H1 (cell line): ENCODE measurements at regions not wholly inside any gene's neighbourhood (a gene's known extent, or its start where the extent isn't known, plus 50 kb on each side); places are given as distances from the start of the nearest gene placed in this dataset.

Experiments
- CEBPB ChIP-seq: IDR thresholded peaks from 2 replicates; pipeline ENCODE4 v1.6.1; 2012; ENCODE audit warnings: low read depth, low read length
- CREB1 ChIP-seq: IDR thresholded peaks from 2 replicates; pipeline ENCODE4 v1.6.1; 2012; ENCODE audit warnings: inconsistent platforms
- EZH2 ChIP-seq: fragments of 200-600 bp; sonication (generic); IDR thresholded peaks from 2 replicates; pipeline ENCODE4 v1.7.1; 2012; ENCODE audit warnings: low read depth, mild to moderate bottlenecking, moderate library complexity, low read length, inconsistent platforms; ENCODE audit not compliant: severe bottlenecking
- FOSL1 ChIP-seq: IDR thresholded peaks from 2 replicates; pipeline ENCODE4 v1.6.1; 2011; ENCODE audit warnings: mild to moderate bottlenecking, low read depth, low read length, moderate library complexity; ENCODE audit not compliant: insufficient read depth
- GTF2F1 ChIP-seq: IDR thresholded peaks from 2 replicates; pipeline ENCODE4 v1.6.1; 2012; ENCODE audit warnings: low read depth, low read length, improper control_type of control experiment, borderline replicate concordance
- NRF1 ChIP-seq: IDR thresholded peaks from 2 replicates; pipeline ENCODE4 v1.6.1; 2011; ENCODE audit warnings: mild to moderate bottlenecking, low read depth, low read length, improper control_type of control experiment
- POLR2AphosphoS5 ChIP-seq: IDR thresholded peaks from 2 replicates; pipeline ENCODE4 v1.6.1; 2011; ENCODE audit warnings: low read depth, low read length
- SAP30 ChIP-seq: fragments of 300-600 bp; sonication (generic); IDR thresholded peaks from 2 replicates; pipeline ENCODE4 v1.7.1; 2012; ENCODE audit warnings: low read length, moderate library complexity, mild to moderate bottlenecking, inconsistent platforms; ENCODE audit not compliant: insufficient read depth, insufficient replicate concordance
- TF ChIP-seq, protein P1 (sequence below), 3 experiments: IDR thresholded peaks; 1 replicate in 2 of 3; 2 replicates in 1 of 3; pipeline versions ENCODE4 v1.5.1 to v1.6.1; 2011; ENCODE audit warnings: low read length in 3 of 3, mild to moderate bottlenecking in 3 of 3, inconsistent platforms in 2 of 3, low read depth in 1 of 3, moderate library complexity in 1 of 3; ENCODE audit not compliant: insufficient read depth in 1 of 3; ENCODE audit errors: control extremely low read depth in 1 of 3
- TF ChIP-seq, protein P2 (sequence below): IDR thresholded peaks from 2 replicates; pipeline ENCODE4 v1.6.1; 2012; ENCODE audit warnings: inconsistent platforms
- TF ChIP-seq, protein P3 (sequence below): IDR thresholded peaks from 2 replicates; pipeline ENCODE4 v1.6.1; 2012; ENCODE audit warnings: low read length, inconsistent platforms

DNA sequence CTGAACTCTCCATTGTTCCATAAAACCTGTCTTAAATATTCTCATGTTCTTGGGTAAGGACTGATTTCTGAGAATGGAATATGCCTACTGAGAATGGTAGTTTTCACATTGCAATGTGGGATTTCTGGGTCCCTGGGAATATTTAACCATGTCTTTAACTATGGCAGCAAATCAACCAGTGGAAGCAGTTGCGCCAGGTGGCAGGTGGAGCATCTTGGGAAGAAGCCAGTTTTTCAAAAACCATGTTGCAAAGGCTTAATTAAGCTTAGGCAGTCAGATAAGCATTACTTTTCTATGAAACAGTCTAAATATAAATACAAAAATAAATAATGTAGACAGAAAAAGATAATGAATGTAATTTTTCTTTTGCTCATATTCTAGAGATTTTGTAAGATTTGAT is 448.1 kb downstream of the ADAMTS20 start:
- TF ChIP-seq CREB1 (no peak), POLR2AphosphoS5 (no peak), EZH2 (no peak), CEBPB (no peak), FOSL1 (no peak), GTF2F1 (no peak), NRF1 (no peak), SAP30 (no peak)
- TF ChIP-seq, protein P1, sequence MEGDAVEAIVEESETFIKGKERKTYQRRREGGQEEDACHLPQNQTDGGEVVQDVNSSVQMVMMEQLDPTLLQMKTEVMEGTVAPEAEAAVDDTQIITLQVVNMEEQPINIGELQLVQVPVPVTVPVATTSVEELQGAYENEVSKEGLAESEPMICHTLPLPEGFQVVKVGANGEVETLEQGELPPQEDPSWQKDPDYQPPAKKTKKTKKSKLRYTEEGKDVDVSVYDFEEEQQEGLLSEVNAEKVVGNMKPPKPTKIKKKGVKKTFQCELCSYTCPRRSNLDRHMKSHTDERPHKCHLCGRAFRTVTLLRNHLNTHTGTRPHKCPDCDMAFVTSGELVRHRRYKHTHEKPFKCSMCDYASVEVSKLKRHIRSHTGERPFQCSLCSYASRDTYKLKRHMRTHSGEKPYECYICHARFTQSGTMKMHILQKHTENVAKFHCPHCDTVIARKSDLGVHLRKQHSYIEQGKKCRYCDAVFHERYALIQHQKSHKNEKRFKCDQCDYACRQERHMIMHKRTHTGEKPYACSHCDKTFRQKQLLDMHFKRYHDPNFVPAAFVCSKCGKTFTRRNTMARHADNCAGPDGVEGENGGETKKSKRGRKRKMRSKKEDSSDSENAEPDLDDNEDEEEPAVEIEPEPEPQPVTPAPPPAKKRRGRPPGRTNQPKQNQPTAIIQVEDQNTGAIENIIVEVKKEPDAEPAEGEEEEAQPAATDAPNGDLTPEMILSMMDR (IDR thresholded peaks at IDR 0.05; ENCODE audit: control extremely low read depth in 1 of 3, insufficient read depth in 1 of 3, low read depth in 1 of 3, low read length in 3 of 3) = no peak
- TF ChIP-seq, protein P2, sequence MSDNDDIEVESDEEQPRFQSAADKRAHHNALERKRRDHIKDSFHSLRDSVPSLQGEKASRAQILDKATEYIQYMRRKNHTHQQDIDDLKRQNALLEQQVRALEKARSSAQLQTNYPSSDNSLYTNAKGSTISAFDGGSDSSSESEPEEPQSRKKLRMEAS = no peak
- TF ChIP-seq, protein P3, sequence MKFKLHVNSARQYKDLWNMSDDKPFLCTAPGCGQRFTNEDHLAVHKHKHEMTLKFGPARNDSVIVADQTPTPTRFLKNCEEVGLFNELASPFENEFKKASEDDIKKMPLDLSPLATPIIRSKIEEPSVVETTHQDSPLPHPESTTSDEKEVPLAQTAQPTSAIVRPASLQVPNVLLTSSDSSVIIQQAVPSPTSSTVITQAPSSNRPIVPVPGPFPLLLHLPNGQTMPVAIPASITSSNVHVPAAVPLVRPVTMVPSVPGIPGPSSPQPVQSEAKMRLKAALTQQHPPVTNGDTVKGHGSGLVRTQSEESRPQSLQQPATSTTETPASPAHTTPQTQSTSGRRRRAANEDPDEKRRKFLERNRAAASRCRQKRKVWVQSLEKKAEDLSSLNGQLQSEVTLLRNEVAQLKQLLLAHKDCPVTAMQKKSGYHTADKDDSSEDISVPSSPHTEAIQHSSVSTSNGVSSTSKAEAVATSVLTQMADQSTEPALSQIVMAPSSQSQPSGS = no peak
